Cardiac muscle cell (in vitro differentiated cells and primary cell): ENCODE measurements at regions not wholly inside any gene's neighbourhood (a gene's known extent, or its start where the extent isn't known, plus 50 kb on each side); places are given as distances from the start of the nearest gene placed in this dataset.

Experiments
- DNase-seq, 2 donors: peaks; one replicate each; pipeline versions ENCODE4 v3.0.0 to v3.0.0-alpha.2; 2010 to 2017; ENCODE audit warnings: low read depth in 1 of 2, low spot score in 1 of 2
- H3K27ac ChIP-seq: fragments of 200-600 bp; sonication (generic); 2 replicates; pipeline ENCODE4 v1.5.1; 2016
- H3K27me3 ChIP-seq: fragments of 200-600 bp; sonication (generic); 2 replicates; pipeline ENCODE4 v1.6.0; 2016; ENCODE audit warnings: control low read depth
- H3K36me3 ChIP-seq: fragments of 200-600 bp; sonication (generic); 2 replicates; pipeline ENCODE4 v1.5.1; 2016; ENCODE audit warnings: control low read depth
- H3K4me1 ChIP-seq: fragments of 200-600 bp; sonication (generic); 2 replicates; pipeline ENCODE4 v1.8.1; 2017; ENCODE audit warnings: low read depth, mild to moderate bottlenecking, mixed run types
- H3K4me3 ChIP-seq: fragments of 200-600 bp; sonication (generic); 2 replicates; pipeline ENCODE4 v1.5.1; 2016; ENCODE audit warnings: mild to moderate bottlenecking
- H3K9me3 ChIP-seq: fragments of 200-600 bp; sonication (generic); 2 replicates; pipeline ENCODE4 v1.5.1; 2017; ENCODE audit warnings: low read depth, mild to moderate bottlenecking, control low read depth
- TF ChIP-seq, protein P1 (sequence below): IDR thresholded peaks from 2 replicates; pipeline ENCODE4 v1.5.1; 2012; ENCODE audit warnings: low read depth, mild to moderate bottlenecking, low read length

DNA sequence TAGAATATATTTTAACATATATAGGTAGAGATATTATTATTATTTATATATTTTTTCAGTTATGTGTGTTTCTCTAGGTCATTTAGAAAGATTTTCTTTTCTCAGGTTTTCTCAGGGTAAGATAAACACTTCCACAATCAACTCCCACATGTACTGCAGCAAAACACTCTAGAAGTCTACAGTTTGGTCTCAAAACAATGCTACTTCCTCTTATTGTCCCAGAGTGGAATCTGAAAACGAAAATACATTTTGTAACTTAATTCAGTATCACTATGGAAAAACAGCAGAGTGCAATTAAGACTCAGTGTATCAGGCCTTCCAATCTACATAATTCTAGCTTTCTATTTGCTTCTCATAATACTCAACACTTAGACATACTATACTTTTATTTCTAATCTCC is 190.1 kb upstream of the SLC35G4 start:
- Histone ChIP-seq H3K4me1 (no peaks in the 10 kb centered on the region), H3K4me3 (no peak overlapping the region), H3K27me3 (no peaks in the 10 kb centered on the region), H3K27ac (no peak overlapping the region), H3K9me3 (no peaks in the 10 kb centered on the region), H3K36me3 (no peaks in the 10 kb centered on the region)
- DNase-seq: peak in 1 of 2 donors; percentile 3
- TF ChIP-seq, protein P1, sequence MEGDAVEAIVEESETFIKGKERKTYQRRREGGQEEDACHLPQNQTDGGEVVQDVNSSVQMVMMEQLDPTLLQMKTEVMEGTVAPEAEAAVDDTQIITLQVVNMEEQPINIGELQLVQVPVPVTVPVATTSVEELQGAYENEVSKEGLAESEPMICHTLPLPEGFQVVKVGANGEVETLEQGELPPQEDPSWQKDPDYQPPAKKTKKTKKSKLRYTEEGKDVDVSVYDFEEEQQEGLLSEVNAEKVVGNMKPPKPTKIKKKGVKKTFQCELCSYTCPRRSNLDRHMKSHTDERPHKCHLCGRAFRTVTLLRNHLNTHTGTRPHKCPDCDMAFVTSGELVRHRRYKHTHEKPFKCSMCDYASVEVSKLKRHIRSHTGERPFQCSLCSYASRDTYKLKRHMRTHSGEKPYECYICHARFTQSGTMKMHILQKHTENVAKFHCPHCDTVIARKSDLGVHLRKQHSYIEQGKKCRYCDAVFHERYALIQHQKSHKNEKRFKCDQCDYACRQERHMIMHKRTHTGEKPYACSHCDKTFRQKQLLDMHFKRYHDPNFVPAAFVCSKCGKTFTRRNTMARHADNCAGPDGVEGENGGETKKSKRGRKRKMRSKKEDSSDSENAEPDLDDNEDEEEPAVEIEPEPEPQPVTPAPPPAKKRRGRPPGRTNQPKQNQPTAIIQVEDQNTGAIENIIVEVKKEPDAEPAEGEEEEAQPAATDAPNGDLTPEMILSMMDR: no peak

DNA sequence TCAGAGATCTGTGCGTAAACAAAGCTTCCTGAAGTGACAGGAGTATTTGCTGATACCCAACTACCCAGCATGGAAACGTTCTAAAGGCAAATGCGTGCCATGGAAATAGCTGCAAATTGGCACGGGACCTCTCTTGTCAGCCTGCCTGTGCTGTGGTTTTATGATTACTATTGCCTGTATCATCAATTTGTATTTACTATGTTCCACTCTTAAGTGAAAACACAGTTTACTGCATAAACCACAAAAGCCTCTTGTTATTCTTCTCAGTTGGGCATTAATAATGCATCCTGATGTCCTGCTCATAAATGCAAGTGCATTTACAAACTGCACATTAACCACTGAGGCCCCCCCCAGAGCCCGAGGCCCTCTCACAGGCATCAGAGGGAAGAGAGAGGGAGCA is 196.6 kb upstream of the SLC35G4 start:
- TF ChIP-seq, protein P1: no peak

DNA sequence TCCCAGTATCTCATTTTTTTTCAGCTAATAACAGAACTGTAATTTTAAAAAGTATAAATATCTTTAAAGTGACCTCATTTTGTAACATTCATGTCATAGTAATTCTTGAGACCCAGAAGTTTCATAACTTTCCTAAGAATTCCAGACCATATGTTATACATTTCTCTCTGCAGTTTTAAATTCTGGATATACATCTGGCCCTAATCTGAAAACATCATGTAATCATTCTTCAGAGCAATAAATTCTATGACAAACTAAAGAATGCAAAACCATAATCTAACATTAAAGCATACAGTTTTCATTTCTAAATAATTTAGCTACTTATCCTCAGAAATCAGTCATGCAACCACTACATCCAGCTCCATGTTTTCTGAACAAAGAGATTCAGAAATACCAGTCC is 198.3 kb upstream of the SLC35G4 start:
- TF ChIP-seq, protein P1: no peak
- no peak for DNase-seq
- no peaks in the 10 kb centered on the region for H3K36me3 ChIP-seq
- no peak overlapping the region for H3K4me3 ChIP-seq
- no peaks in the 10 kb centered on the region for H3K4me1 ChIP-seq
- H3K27ac ChIP-seq: no peak overlapping the region
- H3K9me3 ChIP-seq: no peaks in the 10 kb centered on the region
- H3K27me3 ChIP-seq: no peaks in the 10 kb centered on the region

More for the DNA sequence above, 196.6 kb upstream of the SLC35G4 start:
- no peaks in the 10 kb centered on the region for H3K4me1 ChIP-seq
- no peak for DNase-seq
- no peak overlapping the region for H3K4me3 ChIP-seq
- H3K36me3 ChIP-seq: no peaks in the 10 kb centered on the region
- H3K27me3 ChIP-seq: no peaks in the 10 kb centered on the region
- H3K9me3 ChIP-seq: no peaks in the 10 kb centered on the region
- no peak overlapping the region for H3K27ac ChIP-seq

DNA sequence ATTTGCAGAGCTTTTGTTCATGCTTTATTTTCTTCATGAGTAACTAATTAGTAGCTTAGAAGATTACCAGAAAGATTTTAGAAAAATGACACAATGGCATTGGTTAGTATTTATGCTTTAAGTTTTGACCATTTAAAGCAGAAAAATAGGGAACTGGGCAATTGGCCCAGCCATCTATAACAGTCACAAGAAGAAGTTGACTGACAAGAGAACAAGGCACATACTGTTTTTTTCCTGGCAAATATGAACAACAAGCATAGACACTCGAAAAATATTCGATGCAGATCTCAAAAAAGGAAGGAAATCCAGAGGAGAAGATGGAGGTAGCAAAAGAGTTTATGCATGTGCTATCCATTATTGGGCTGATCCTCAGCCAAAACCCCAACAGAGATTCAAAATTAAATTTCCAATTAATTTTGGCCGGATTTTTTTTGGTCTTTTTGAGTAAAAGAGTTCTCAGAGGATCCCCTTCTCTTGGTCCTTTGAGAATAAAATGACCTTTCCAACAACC is 200.8 kb upstream of the SLC35G4 start:
- TF ChIP-seq, protein P1: no peak

DNA sequence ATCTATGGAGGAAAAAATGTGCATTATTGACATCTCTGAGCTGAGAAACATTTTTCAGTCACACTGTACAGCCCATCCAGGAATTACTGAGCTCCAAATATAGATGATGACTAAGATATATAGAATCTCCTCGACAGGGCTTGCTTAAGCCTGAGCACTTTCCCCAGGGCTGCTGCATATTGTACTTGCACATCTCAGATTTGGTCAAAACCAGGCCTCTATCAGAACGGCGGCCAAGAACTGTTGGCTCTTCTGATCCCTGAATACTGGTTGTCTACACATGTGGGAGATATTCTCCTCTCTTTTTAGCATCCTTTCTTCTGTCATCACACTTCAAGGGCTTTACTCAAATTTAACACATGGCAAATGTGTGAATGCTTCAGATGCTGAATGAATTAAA is 201.5 kb upstream of the SLC35G4 start:
- Histone ChIP-seq H3K9me3 (no peaks in the 10 kb centered on the region), H3K4me1 (no peaks in the 10 kb centered on the region), H3K27me3 (no peaks in the 10 kb centered on the region), H3K27ac (no peak overlapping the region), H3K4me3 (no peak overlapping the region), H3K36me3 (no peaks in the 10 kb centered on the region)
- peak in 1 of 2 donors; percentile 45 for DNase-seq
- TF ChIP-seq, protein P1: no peak

More for the DNA sequence above, 200.8 kb upstream of the SLC35G4 start:
- Histone ChIP-seq H3K27ac (no peak overlapping the region), H3K27me3 (no peaks in the 10 kb centered on the region), H3K9me3 (no peaks in the 10 kb centered on the region), H3K4me1 (no peaks in the 10 kb centered on the region), H3K36me3 (no peaks in the 10 kb centered on the region), H3K4me3 (no peak overlapping the region)
- DNase-seq: no peak

DNA sequence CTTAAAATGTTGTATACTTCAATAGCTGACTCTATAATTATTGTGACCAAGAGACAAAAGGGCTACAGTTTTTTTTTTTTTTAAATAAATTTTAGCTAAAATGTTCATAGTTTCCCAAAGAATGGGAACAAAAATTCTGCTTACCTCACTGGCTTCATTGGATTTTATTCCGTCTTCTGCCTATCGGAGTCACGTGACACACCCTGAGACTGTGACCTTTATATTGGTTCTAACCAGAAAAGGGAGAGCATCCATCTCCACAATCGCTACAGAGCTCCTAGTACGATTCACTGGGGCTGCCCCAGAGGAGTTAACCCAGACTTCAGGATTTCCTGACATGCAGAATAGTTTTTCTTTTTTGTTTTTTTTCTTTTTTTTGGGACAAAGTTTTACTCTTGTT is 203.6 kb upstream of the SLC35G4 start:
- Histone ChIP-seq H3K9me3 (no peaks in the 10 kb centered on the region), H3K27me3 (no peaks in the 10 kb centered on the region), H3K27ac (no peak overlapping the region), H3K36me3 (no peaks in the 10 kb centered on the region), H3K4me1 (no peaks in the 10 kb centered on the region), H3K4me3 (no peak overlapping the region)
- no peak for DNase-seq
- TF ChIP-seq, protein P1: no peak
